GM23338 (cell line): ENCODE measurements at regions not wholly inside any gene's neighbourhood (a gene's known extent, or its start where the extent isn't known, plus 50 kb on each side); places are given as distances from the start of the nearest gene placed in this dataset.
A peak's percentile ranks its signal among the peaks of the same experiment; 100 is the strongest.

Experiments
- ATAC-seq: fragments of 200-7000 bp; cut with Tn5 transposase; 3 replicates; pipeline ENCODE4 v1.9.1; 2020
- DNase-seq: peaks from one replicate; pipeline ENCODE4 v3.0.0-alpha.2; 2015; ENCODE audit warnings: low spot score
- H2AFZ ChIP-seq: fragments of 200-600 bp; sonication (generic); 2 replicates; pipeline ENCODE4 v1.8.0; 2016; ENCODE audit warnings: antibody characterized with exemption, mild to moderate bottlenecking, moderate library complexity
- H3F3A ChIP-seq: fragments of 200-600 bp; sonication (generic); replicated peaks from 2 replicates; pipeline ENCODE4 v1.8.0; 2017; ENCODE audit warnings: antibody characterized with exemption, mixed run types, low read depth
- H3K27ac ChIP-seq: fragments of 200-600 bp; sonication (generic); 2 replicates; pipeline ENCODE4 v1.6.1; 2016; ENCODE audit warnings: low read depth
- H3K27me3 ChIP-seq: fragments of 200-600 bp; sonication (generic); 2 replicates; pipeline ENCODE4 v1.8.0; 2016; ENCODE audit warnings: mild to moderate bottlenecking, mixed run types, moderate library complexity; ENCODE audit not compliant: insufficient read depth
- H3K36me3 ChIP-seq: fragments of 200-600 bp; sonication (generic); 2 replicates; pipeline ENCODE4 v1.8.0; 2016; ENCODE audit warnings: mild to moderate bottlenecking; ENCODE audit not compliant: insufficient read depth
- H3K4me1 ChIP-seq: fragments of 200-600 bp; sonication (generic); 2 replicates; pipeline ENCODE4 v1.8.0; 2016; ENCODE audit warnings: mild to moderate bottlenecking, moderate library complexity; ENCODE audit not compliant: insufficient read depth
- H3K4me2 ChIP-seq: fragments of 200-600 bp; sonication (generic); 2 replicates; pipeline ENCODE4 v1.7.1; 2017; ENCODE audit warnings: mixed run types
- H3K4me3 ChIP-seq: fragments of 200-600 bp; sonication (generic); 2 replicates; pipeline ENCODE4 v1.6.1; 2016; ENCODE audit warnings: mixed run types
- H3K79me2 ChIP-seq: fragments of 200-600 bp; sonication (generic); replicated peaks from 2 replicates; pipeline ENCODE4 v1.8.0; 2017; ENCODE audit warnings: mild to moderate bottlenecking; ENCODE audit not compliant: insufficient read depth
- H3K9me2 ChIP-seq: fragments of 200-600 bp; sonication (generic); 2 replicates; pipeline ENCODE4 v1.8.0; 2017; ENCODE audit not compliant: insufficient read depth
- H4K20me1 ChIP-seq: fragments of 200-600 bp; sonication (generic); replicated peaks from 2 replicates; pipeline ENCODE4 v1.8.0; 2017; ENCODE audit warnings: mild to moderate bottlenecking; ENCODE audit not compliant: insufficient read depth
- H3K27ac Mint-ChIP-seq: 2 replicates; pipeline ENCODE4 v1.8.0; 2020; ENCODE audit warnings: inconsistent platforms, mild to moderate bottlenecking, moderate library complexity, mixed read lengths
- H3K27me3 Mint-ChIP-seq: 3 replicates; pipeline ENCODE4 v1.8.0; 2022; ENCODE audit warnings: low read depth, mild to moderate bottlenecking, moderate library complexity, mixed read lengths, inconsistent platforms; ENCODE audit not compliant: insufficient read depth, poor library complexity
- H3K36me3 Mint-ChIP-seq: 3 replicates; pipeline ENCODE4 v1.8.0; 2021; ENCODE audit warnings: low read depth, mild to moderate bottlenecking, inconsistent platforms, moderate library complexity, mixed read lengths
- H3K4me1 Mint-ChIP-seq: 3 replicates; pipeline ENCODE4 v1.8.0; 2020; ENCODE audit warnings: mild to moderate bottlenecking, inconsistent platforms, mixed read lengths
- H3K4me3 Mint-ChIP-seq: 3 replicates; pipeline ENCODE4 v1.8.0; 2021; ENCODE audit warnings: moderate library complexity, mild to moderate bottlenecking, inconsistent platforms, mixed read lengths
- H3K9me3 Mint-ChIP-seq: 3 replicates; pipeline ENCODE4 v1.8.0; 2020; ENCODE audit warnings: moderate library complexity, mild to moderate bottlenecking, inconsistent platforms, mixed read lengths
- CREB1 ChIP-seq: fragments of 250-450 bp; sonication (Bioruptor Pico); IDR thresholded peaks from 2 replicates; pipeline ENCODE4 v1.5.0; 2020; ENCODE audit warnings: low read depth, mild to moderate bottlenecking, moderate library complexity
- ETS1 ChIP-seq: IDR thresholded peaks from 2 replicates; pipeline ENCODE4 v1.6.1; 2016; ENCODE audit warnings: antibody characterized with exemption
- EZH2 ChIP-seq: fragments of 200-600 bp; sonication (generic); IDR thresholded peaks from one replicate; pipeline ENCODE4 v1.8.0; 2017; ENCODE audit warnings: antibody characterized with exemption, mild to moderate bottlenecking, low read depth; ENCODE audit not compliant: unreplicated experiment
- EZH2phosphoT487 ChIP-seq: fragments of 200-600 bp; sonication (generic); IDR thresholded peaks from one replicate; pipeline ENCODE4 v1.8.1; 2018; ENCODE audit warnings: antibody characterized with exemption; ENCODE audit not compliant: unreplicated experiment
- JUNB ChIP-seq: IDR thresholded peaks from one replicate; pipeline ENCODE4 v1.6.1; 2016; ENCODE audit warnings: antibody characterized with exemption; ENCODE audit not compliant: unreplicated experiment
- NANOG ChIP-seq: IDR thresholded peaks from 2 replicates; pipeline ENCODE4 v1.6.1; 2016; ENCODE audit warnings: antibody characterized with exemption, borderline replicate concordance
- POLR2AphosphoS5 ChIP-seq: IDR thresholded peaks from 2 replicates; pipeline ENCODE4 v1.6.1; 2016; ENCODE audit warnings: antibody characterized with exemption, low read depth
- REST ChIP-seq: IDR thresholded peaks from one replicate; pipeline ENCODE4 v1.6.1; 2018; ENCODE audit warnings: antibody characterized with exemption; ENCODE audit not compliant: unreplicated experiment
- STAT1 ChIP-seq: IDR thresholded peaks from one replicate; pipeline ENCODE4 v1.6.1; 2016; ENCODE audit warnings: antibody characterized with exemption; ENCODE audit not compliant: unreplicated experiment
- ZNF114 ChIP-seq: fragments of 250-450 bp; sonication (Bioruptor Pico); IDR thresholded peaks from 2 replicates; pipeline ENCODE4 v1.5.0; 2020; ENCODE audit warnings: mild to moderate bottlenecking, moderate library complexity
- ZNF331 ChIP-seq: fragments of 250-450 bp; sonication (Bioruptor Pico); IDR thresholded peaks from 2 replicates; pipeline ENCODE4 v1.5.0; 2020; ENCODE audit warnings: low read depth, mild to moderate bottlenecking, moderate library complexity

GRCh38 chr11:80162387-80162786 lies 721.6 kb upstream of the TENM4 start:
- H3K4me3 Mint-ChIP-seq: no peak overlapping the region
- Histone ChIP-seq H3K36me3 (no peaks in the 10 kb centered on the region), H3K27ac (no peak overlapping the region), H3K9me2 (peaks cover 13% of the 10 kb centered on the region), H3K27me3 (no peaks in the 10 kb centered on the region), H3K4me1 (peaks cover 11% of the 10 kb centered on the region), H3F3A (no peaks in the 10 kb centered on the region), H3K4me3 (no peak overlapping the region), H2AFZ (no peak overlapping the region), H3K4me2 (no peak overlapping the region), H3K79me2 (no peaks in the 10 kb centered on the region), H4K20me1 (no peaks in the 10 kb centered on the region)
- H3K36me3 Mint-ChIP-seq: no peaks in the 10 kb centered on the region
- no peaks in the 10 kb centered on the region for H3K27me3 Mint-ChIP-seq
- peaks cover 14% of the 10 kb centered on the region for H3K4me1 Mint-ChIP-seq
- ATAC-seq (no peak), DNase-seq (no peak)
- H3K9me3 Mint-ChIP-seq: no peaks in the 10 kb centered on the region
- H3K27ac Mint-ChIP-seq: no peak overlapping the region
- TF ChIP-seq JUNB: no peak

GRCh38 chr11:80157447-80157846 lies 716.6 kb upstream of the TENM4 start:
- Mint-ChIP-seq H3K27me3 (no peaks in the 10 kb centered on the region), H3K36me3 (no peaks in the 10 kb centered on the region), H3K27ac (peak overlapping the region; percentile 29; the same call in 1 of the 2 replicates), H3K9me3 (no peaks in the 10 kb centered on the region), H3K4me1 (peaks cover 21% of the 10 kb centered on the region), H3K4me3 (peak overlapping the region; percentile 13; the same call in 2 of the 3 replicates)
- peak; percentile 84 for ATAC-seq
- Histone ChIP-seq H3K9me2 (peaks cover 7% of the 10 kb centered on the region), H2AFZ (no peak overlapping the region), H3K27me3 (no peaks in the 10 kb centered on the region), H3K79me2 (no peaks in the 10 kb centered on the region), H4K20me1 (no peaks in the 10 kb centered on the region), H3K4me3 (peak overlapping the region; percentile 20; the same call in 1 of the 2 replicates), H3K36me3 (no peaks in the 10 kb centered on the region), H3K4me2 (peak overlapping the region; percentile 52), H3F3A (no peaks in the 10 kb centered on the region), H3K27ac (peak overlapping the region; percentile 61; the same call in 1 of the 2 replicates), H3K4me1 (peaks cover 25% of the 10 kb centered on the region)
- no peak for TF ChIP-seq JUNB
- TF ChIP-seq NANOG: peak; percentile 87
- DNase-seq: peak; percentile 42

- Mint-ChIP-seq H3K9me3 (no peaks in the 10 kb centered on the region), H3K4me3 (no peak overlapping the region), H3K36me3 (no peaks in the 10 kb centered on the region), H3K4me1 (peaks cover 21% of the 10 kb centered on the region), H3K27me3 (no peaks in the 10 kb centered on the region), H3K27ac (no peak overlapping the region)
- Histone ChIP-seq H3K36me3 (no peaks in the 10 kb centered on the region), H3K9me2 (peaks cover 3% of the 10 kb centered on the region; the same call in 1 of the 2 replicates), H3K27ac (no peak overlapping the region), H3F3A (no peaks in the 10 kb centered on the region), H3K4me2 (no peak overlapping the region), H3K27me3 (no peaks in the 10 kb centered on the region), H3K4me1 (peaks cover 25% of the 10 kb centered on the region), H4K20me1 (no peaks in the 10 kb centered on the region), H3K79me2 (no peaks in the 10 kb centered on the region), H3K4me3 (no peak overlapping the region), H2AFZ (no peak overlapping the region)
- DNase-seq (no peak), ATAC-seq (no peak)
- TF ChIP-seq POLR2AphosphoS5: no peak
- TF ChIP-seq ZNF114 (CRISPR knock-in tag): no peak
- no peak for TF ChIP-seq STAT1
- no peak for TF ChIP-seq REST
- TF ChIP-seq ZNF331 (CRISPR knock-in tag): no peak
- TF ChIP-seq ETS1: no peak
- TF ChIP-seq EZH2: no peak
- TF ChIP-seq CREB1 (CRISPR knock-in tag): no peak
- no peak for TF ChIP-seq EZH2phosphoT487
These were observed 715.2 kb upstream of the TENM4 start for GRCh38 chr11:80156062-80156461.
